MM.1S (cell line): ENCODE measurements at regions not wholly inside any gene's neighbourhood (a gene's known extent, or its start where the extent isn't known, plus 50 kb on each side); places are given as distances from the start of the nearest gene placed in this dataset.

ENCODE experiments used
- DNase-seq: peaks from one replicate; pipeline ENCODE4 v3.0.0-alpha.2; 2015
- H2AFZ ChIP-seq: fragments of 300-600 bp; sonication (generic); 2 replicates; pipeline ENCODE4 v1.6.0; 2016; ENCODE audit warnings: antibody characterized with exemption, low read length
- H3F3A ChIP-seq: fragments of 300-600 bp; sonication (generic); 2 replicates; pipeline ENCODE4 v1.6.1; 2016; ENCODE audit warnings: mild to moderate bottlenecking, antibody characterized with exemption, low read length, moderate library complexity, mixed read lengths; ENCODE audit not compliant: insufficient read depth
- H3K27ac ChIP-seq: fragments of 300-600 bp; sonication (generic); 2 replicates; pipeline ENCODE4 v1.5.1; 2016; ENCODE audit warnings: mild to moderate bottlenecking, low read length
- H3K27me3 ChIP-seq: fragments of 300-600 bp; sonication (generic); replicated peaks from 2 replicates; pipeline ENCODE4 v1.6.0; 2016; ENCODE audit warnings: low read length; ENCODE audit not compliant: insufficient read depth
- H3K36me3 ChIP-seq: fragments of 300-600 bp; sonication (generic); replicated peaks from 2 replicates; pipeline ENCODE4 v1.6.1; 2016; ENCODE audit warnings: mild to moderate bottlenecking, low read length, mixed read lengths; ENCODE audit not compliant: insufficient read depth
- H3K4me1 ChIP-seq: fragments of 300-600 bp; sonication (generic); 2 replicates; pipeline ENCODE4 v1.6.1; 2016; ENCODE audit warnings: low read length, mixed read lengths
- H3K4me2 ChIP-seq: fragments of 300-600 bp; sonication (generic); 2 replicates; pipeline ENCODE4 v1.6.0; 2016; ENCODE audit warnings: low read depth, low read length
- H3K4me3 ChIP-seq: fragments of 300-600 bp; sonication (generic); 2 replicates; pipeline ENCODE4 v1.5.1; 2016; ENCODE audit warnings: low read length, mixed read lengths
- H3K79me2 ChIP-seq: fragments of 300-600 bp; sonication (generic); 2 replicates; pipeline ENCODE4 v1.6.1; 2016; ENCODE audit warnings: mixed run types, low read length, mixed read lengths
- H3K9ac ChIP-seq: fragments of 300-600 bp; sonication (generic); 2 replicates; pipeline ENCODE4 v1.6.1; 2016; ENCODE audit warnings: low read length, mixed read lengths
- H3K9me2 ChIP-seq: fragments of 300-600 bp; sonication (generic); replicated peaks from 2 replicates; pipeline ENCODE4 v1.6.1; 2016; ENCODE audit warnings: mild to moderate bottlenecking, low read length, mixed read lengths; ENCODE audit not compliant: insufficient read depth
- H3K9me3 ChIP-seq: fragments of 300-600 bp; sonication (generic); replicated peaks from 2 replicates; pipeline ENCODE4 v1.6.1; 2016; ENCODE audit warnings: mild to moderate bottlenecking, low read length, mixed read lengths; ENCODE audit not compliant: insufficient read depth
- H4K20me1 ChIP-seq: fragments of 300-600 bp; sonication (generic); 2 replicates; pipeline ENCODE4 v1.6.1; 2016; ENCODE audit warnings: mild to moderate bottlenecking, low read length, moderate library complexity, mixed read lengths; ENCODE audit not compliant: insufficient read depth
- CTCF ChIP-seq: fragments of 300-600 bp; sonication (generic); IDR thresholded peaks from 2 replicates; pipeline ENCODE4 v1.5.1; 2016; ENCODE audit warnings: antibody characterized with exemption, low read length, mixed read lengths
- EZH2 ChIP-seq: fragments of 300-600 bp; sonication (generic); optimal IDR thresholded peaks from 2 replicates; pipeline ENCODE3; 2017; ENCODE audit warnings: low read depth, mild to moderate bottlenecking, antibody characterized with exemption, low read length, mixed read lengths
- EZH2phosphoT487 ChIP-seq: fragments of 300-600 bp; sonication (generic); IDR thresholded peaks from 2 replicates; pipeline ENCODE4 v1.6.1; 2018; ENCODE audit warnings: antibody characterized with exemption, low read length

DNA sequence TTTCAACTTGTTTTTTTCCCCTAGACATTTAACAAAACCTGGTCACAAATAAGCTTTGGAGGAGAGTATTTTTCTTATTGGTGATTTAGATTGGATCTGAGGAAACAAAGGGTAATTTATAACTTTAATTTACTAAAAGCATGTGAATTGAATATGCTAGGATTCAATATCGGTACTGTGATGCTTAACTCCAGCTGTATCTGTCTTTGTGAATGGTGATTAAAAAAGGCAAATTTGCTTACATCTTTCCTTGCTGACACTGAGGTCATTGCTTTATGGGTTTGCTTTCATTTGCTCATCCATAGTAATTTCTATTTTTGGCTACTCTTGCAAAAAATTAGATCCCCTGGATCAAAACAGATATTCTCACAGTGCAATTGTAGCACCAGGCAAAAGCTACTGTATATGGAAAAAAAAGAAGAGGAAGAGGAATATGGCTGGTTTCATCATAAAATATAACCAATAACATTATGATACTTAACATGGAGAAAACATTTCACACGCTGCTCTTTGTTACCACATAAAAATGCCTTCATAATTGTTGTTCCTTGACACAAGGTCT lies 832.0 kb upstream of the ZEB2 start:
- H3K79me2 ChIP-seq: no peaks in the 10 kb centered on the region
- no peaks in the 10 kb centered on the region for H3K4me1 ChIP-seq
- no peaks in the 10 kb centered on the region for H3F3A ChIP-seq
- H3K4me2 ChIP-seq: no peak overlapping the region
- H3K9me2 ChIP-seq: no peaks in the 10 kb centered on the region
- no peaks in the 10 kb centered on the region for H3K27me3 ChIP-seq
- no peaks in the 10 kb centered on the region for H3K36me3 ChIP-seq
- no peak overlapping the region for H3K9ac ChIP-seq
- no peak overlapping the region for H2AFZ ChIP-seq
- no peaks in the 10 kb centered on the region for H3K9me3 ChIP-seq
- no peaks in the 10 kb centered on the region for H4K20me1 ChIP-seq
- H3K27ac ChIP-seq: no peak overlapping the region
- H3K4me3 ChIP-seq: no peak overlapping the region
- no peak for DNase-seq
- TF ChIP-seq CTCF (no peak), EZH2phosphoT487 (no peak), EZH2 (no peak)

GRCh38 chr2:145350011-145350410 lies 830.1 kb upstream of the ZEB2 start:
- no peaks in the 10 kb centered on the region for H3F3A ChIP-seq
- no peak overlapping the region for H3K4me2 ChIP-seq
- H4K20me1 ChIP-seq: no peaks in the 10 kb centered on the region
- no peaks in the 10 kb centered on the region for H3K79me2 ChIP-seq
- no peak overlapping the region for H3K9ac ChIP-seq
- H3K4me3 ChIP-seq: no peak overlapping the region
- no peak for TF ChIP-seq EZH2phosphoT487
- H3K27me3 ChIP-seq: no peaks in the 10 kb centered on the region
- DNase-seq: no peak
- H3K9me2 ChIP-seq: no peaks in the 10 kb centered on the region
- no peak overlapping the region for H2AFZ ChIP-seq
- H3K27ac ChIP-seq: no peak overlapping the region
- H3K9me3 ChIP-seq: no peaks in the 10 kb centered on the region
- H3K4me1 ChIP-seq: no peaks in the 10 kb centered on the region
- H3K36me3 ChIP-seq: no peaks in the 10 kb centered on the region

DNA sequence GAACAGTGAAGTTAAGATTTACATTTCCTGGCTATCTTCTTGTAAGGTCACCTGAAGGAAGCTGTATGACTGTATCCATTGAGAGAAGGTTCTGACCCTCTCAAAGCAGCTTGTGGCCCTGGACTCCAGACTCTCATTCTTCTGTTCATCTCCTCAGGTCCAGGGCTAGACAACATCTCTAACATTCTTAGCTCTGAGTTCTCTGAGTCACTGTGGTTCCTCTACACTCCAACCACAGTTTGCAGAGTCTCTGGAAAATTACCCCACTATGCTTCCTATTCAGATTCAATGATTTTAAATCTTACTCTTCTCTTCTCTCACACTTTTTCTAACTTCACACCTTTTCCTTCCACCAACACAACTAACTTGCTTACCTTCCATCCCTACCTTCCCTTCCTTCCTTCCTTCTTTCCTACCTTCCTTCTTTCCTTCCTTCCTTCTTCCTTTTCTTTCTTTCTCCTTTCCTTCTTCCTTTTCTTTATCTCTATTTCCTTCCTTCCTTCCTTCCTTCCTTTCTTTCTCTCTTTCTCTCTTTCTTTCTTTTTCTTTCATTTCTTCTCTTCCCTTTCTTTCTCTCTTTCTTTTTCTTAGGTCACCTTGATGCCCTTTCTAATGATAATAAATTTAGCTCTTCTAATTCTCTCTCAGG lies 824.3 kb upstream of the ZEB2 start:
- H3K9ac ChIP-seq: no peak overlapping the region

More for the DNA sequence above, 824.3 kb upstream of the ZEB2 start:
- Histone ChIP-seq H3K27ac (no peak overlapping the region), H3K9me3 (no peaks in the 10 kb centered on the region), H4K20me1 (no peaks in the 10 kb centered on the region), H3K27me3 (no peaks in the 10 kb centered on the region), H3K4me1 (no peaks in the 10 kb centered on the region), H3K4me2 (no peak overlapping the region), H3K79me2 (no peaks in the 10 kb centered on the region), H3K4me3 (no peak overlapping the region), H3K36me3 (no peaks in the 10 kb centered on the region), H2AFZ (no peak overlapping the region), H3F3A (no peaks in the 10 kb centered on the region), H3K9me2 (no peaks in the 10 kb centered on the region)
- TF ChIP-seq EZH2phosphoT487 (no peak), CTCF (no peak), EZH2 (no peak)
- no peak for DNase-seq
